T-helper 17 cell (primary cell): ENCODE measurements at regions not wholly inside any gene's neighbourhood (a gene's known extent, or its start where the extent isn't known, plus 50 kb on each side); places are given as distances from the start of the nearest gene placed in this dataset.

Experiments used
- ATAC-seq: fragments of 150-1000 bp; cut with Tn5 transposase; 2 replicates; pipeline ENCODE4 v1.10.0; 2021; ENCODE audit warnings: mild to moderate bottlenecking, moderate library complexity
- DNase-seq, 3 donors: peaks; one replicate each; pipeline versions ENCODE4 v3.0.0 to v3.0.0-alpha.2; 2020 to 2021
- H3K9me3 ChIP-seq: one replicate; pipeline ENCODE4 v1.7.0; 2013; ENCODE audit warnings: low read length, mild to moderate bottlenecking; ENCODE audit not compliant: control insufficient read depth, poor library complexity, severe bottlenecking
- H3K27ac Mint-ChIP-seq: one replicate; pipeline ENCODE4 v1.8.0; 2022; ENCODE audit warnings: mild to moderate bottlenecking, moderate library complexity, mixed read lengths
- H3K27me3 Mint-ChIP-seq: one replicate; pipeline ENCODE4 v1.8.0; 2022; ENCODE audit warnings: mixed read lengths
- H3K36me3 Mint-ChIP-seq: one replicate; pipeline ENCODE4 v1.8.0; 2022; ENCODE audit warnings: low read depth, mixed read lengths
- H3K4me1 Mint-ChIP-seq: one replicate; pipeline ENCODE4 v1.8.0; 2022; ENCODE audit warnings: mild to moderate bottlenecking, mixed read lengths
- H3K4me3 Mint-ChIP-seq: one replicate; pipeline ENCODE4 v1.8.0; 2022; ENCODE audit warnings: mild to moderate bottlenecking, moderate library complexity, mixed read lengths

- H3K27me3 Mint-ChIP-seq, result no peaks in the 10 kb centered on the region
- DNase-seq, result no peak
- H3K27ac Mint-ChIP-seq, result no peak overlapping the region
- no peaks in the 10 kb centered on the region for H3K9me3 ChIP-seq
- H3K36me3 Mint-ChIP-seq, result no peaks in the 10 kb centered on the region
- no peak overlapping the region for H3K4me3 Mint-ChIP-seq
- no peaks in the 10 kb centered on the region for H3K4me1 Mint-ChIP-seq
- no peak for ATAC-seq
These were observed 71.3 kb upstream of the ZNF521 start for GRCh38 chr18:25423267-25423666.

GRCh38 chr18:25422230-25422629 is 70.3 kb upstream of the ZNF521 start:
- ATAC-seq, result no peak
- no peak overlapping the region for H3K4me3 Mint-ChIP-seq
- H3K4me1 Mint-ChIP-seq, result no peaks in the 10 kb centered on the region
- H3K36me3 Mint-ChIP-seq, result no peaks in the 10 kb centered on the region
- no peaks in the 10 kb centered on the region for H3K9me3 ChIP-seq
- no peaks in the 10 kb centered on the region for H3K27me3 Mint-ChIP-seq
- DNase-seq, result no peak
- H3K27ac Mint-ChIP-seq, result no peak overlapping the region

GRCh38 chr18:25420077-25420825 is 68.3 kb upstream of the ZNF521 start:
- peaks cover 2% of the 10 kb centered on the region for H3K27me3 Mint-ChIP-seq
- H3K36me3 Mint-ChIP-seq, result no peaks in the 10 kb centered on the region
- ATAC-seq (no peak), DNase-seq (no peak)
- no peaks in the 10 kb centered on the region for H3K4me1 Mint-ChIP-seq
- H3K9me3 ChIP-seq, result no peaks in the 10 kb centered on the region
- no peak overlapping the region for H3K4me3 Mint-ChIP-seq
- no peak overlapping the region for H3K27ac Mint-ChIP-seq

- peaks cover 5% of the 10 kb centered on the region for H3K27me3 Mint-ChIP-seq
These were observed 64.4 kb upstream of the ZNF521 start for GRCh38 chr18:25416374-25416773.

GRCh38 chr18:25409971-25410370 is 58.0 kb upstream of the ZNF521 start:
- Mint-ChIP-seq H3K36me3 (no peaks in the 10 kb centered on the region), H3K4me1 (no peaks in the 10 kb centered on the region), H3K27me3 (peaks cover under 1% of the 10 kb centered on the region), H3K27ac (no peak overlapping the region), H3K4me3 (no peak overlapping the region)
- H3K9me3 ChIP-seq, result no peaks in the 10 kb centered on the region
- ATAC-seq (no peak), DNase-seq (no peak)

More at GRCh38 chr18:25416374-25416773, 64.4 kb upstream of the ZNF521 start:
- ATAC-seq (no peak), DNase-seq (no peak)
- Mint-ChIP-seq H3K36me3 (no peaks in the 10 kb centered on the region), H3K4me1 (no peaks in the 10 kb centered on the region), H3K4me3 (no peak overlapping the region), H3K27ac (no peak overlapping the region)
- no peaks in the 10 kb centered on the region for H3K9me3 ChIP-seq

- H3K4me1 Mint-ChIP-seq, result no peaks in the 10 kb centered on the region
- H3K27ac Mint-ChIP-seq, result no peak overlapping the region
- DNase-seq (no peak), ATAC-seq (no peak)
- H3K9me3 ChIP-seq, result no peaks in the 10 kb centered on the region
- no peaks in the 10 kb centered on the region for H3K27me3 Mint-ChIP-seq
- no peak overlapping the region for H3K4me3 Mint-ChIP-seq
- H3K36me3 Mint-ChIP-seq, result no peaks in the 10 kb centered on the region
These were observed 56.3 kb upstream of the ZNF521 start for GRCh38 chr18:25408293-25408692.
